ENCODE measurements at regions not wholly inside any gene's neighbourhood (a gene's known extent, or its start where the extent isn't known, plus 50 kb on each side); places are given as distances from the start of the nearest gene placed in this dataset.

DNA sequence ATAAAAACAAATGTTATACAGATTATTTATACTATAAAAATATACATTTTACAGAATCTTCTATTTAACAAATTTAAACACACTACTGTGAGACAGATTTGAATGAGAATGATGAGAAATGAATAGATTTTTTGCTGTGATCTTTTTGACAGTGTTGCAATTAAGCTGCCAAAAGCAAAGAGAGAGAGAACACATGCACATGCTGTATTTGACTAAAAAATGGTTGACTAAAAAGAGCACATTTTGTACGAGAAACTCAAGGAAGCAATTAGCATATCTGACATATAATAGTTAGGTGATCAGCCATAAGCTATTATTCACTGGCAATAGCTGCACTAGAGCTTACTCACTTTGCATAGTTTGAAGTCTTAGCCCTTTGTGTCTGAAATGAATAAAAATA, 115.8 kb downstream of the SYT10 start:
- H3K4me1 Mint-ChIP-seq, result no peaks in the 10 kb centered on the region
- no peak overlapping the region for H3K4me3 Mint-ChIP-seq
- no peak for DNase-seq
- POLR2A ChIA-PET, result no interaction called here
- no peak overlapping the region for H3K27ac Mint-ChIP-seq
- H3K9me3 Mint-ChIP-seq, result peaks cover 0 to 3% (median 0%) of the 10 kb centered on the region in 9 donors
- no peak for ATAC-seq
- H3K27me3 Mint-ChIP-seq, result no peaks in the 10 kb centered on the region
- H3K36me3 Mint-ChIP-seq, result no peaks in the 10 kb centered on the region

DNA sequence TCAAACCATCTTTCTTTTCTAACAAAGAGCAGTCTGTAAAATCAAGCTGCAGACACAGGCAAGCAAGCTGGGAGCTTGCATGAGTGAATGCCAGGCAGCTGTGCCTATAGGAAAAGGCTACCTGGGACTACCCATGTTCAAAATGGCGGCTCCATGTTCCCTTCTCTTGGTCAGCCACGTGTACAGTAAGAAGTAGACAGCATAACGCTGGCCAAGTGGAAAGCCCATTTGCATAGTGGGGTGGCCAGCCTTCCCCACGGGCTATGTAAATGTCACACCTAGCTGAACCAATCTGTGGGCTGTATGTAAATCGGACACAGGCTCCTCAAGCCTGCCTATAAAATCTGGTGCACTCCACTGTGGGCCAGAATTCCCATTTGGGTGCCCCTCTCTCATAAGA, 117.1 kb downstream of the SYT10 start:
- Mint-ChIP-seq H3K9me3 (peaks cover 0 to 6% (median 0%) of the 10 kb centered on the region in 9 donors), H3K27me3 (no peaks in the 10 kb centered on the region), H3K27ac (no peak overlapping the region), H3K4me3 (no peak overlapping the region), H3K4me1 (no peaks in the 10 kb centered on the region), H3K36me3 (no peaks in the 10 kb centered on the region)
- POLR2A ChIA-PET, result no interaction called here
- no peak for ATAC-seq
- no peak for DNase-seq

DNA sequence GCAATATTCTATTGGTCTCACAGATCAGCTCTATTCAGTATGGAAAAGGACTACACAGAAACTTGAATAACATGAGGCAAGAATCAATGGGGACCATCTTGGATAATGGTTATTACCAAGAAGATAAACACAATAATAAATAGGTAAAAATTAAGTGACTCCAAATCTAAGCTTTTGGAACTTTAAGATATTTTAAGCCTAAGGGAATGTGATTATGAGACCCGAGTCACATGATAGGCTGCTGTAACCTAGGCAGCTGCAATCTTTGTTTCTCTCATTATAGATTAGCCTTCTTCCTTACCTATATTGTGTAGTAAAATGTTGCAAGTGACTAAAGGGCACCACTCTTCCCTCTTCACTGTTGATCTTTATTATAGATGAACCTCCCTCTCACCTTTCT, 121.9 kb downstream of the SYT10 start:
- DNase-seq (no peak), ATAC-seq (no peak)
- Mint-ChIP-seq H3K36me3 (no peaks in the 10 kb centered on the region), H3K27me3 (no peaks in the 10 kb centered on the region), H3K9me3 (peaks cover 0 to 10% (median 0%) of the 10 kb centered on the region in 9 donors), H3K27ac (no peak overlapping the region), H3K4me3 (no peak overlapping the region), H3K4me1 (no peaks in the 10 kb centered on the region)
- POLR2A ChIA-PET, result no interaction called here

DNA sequence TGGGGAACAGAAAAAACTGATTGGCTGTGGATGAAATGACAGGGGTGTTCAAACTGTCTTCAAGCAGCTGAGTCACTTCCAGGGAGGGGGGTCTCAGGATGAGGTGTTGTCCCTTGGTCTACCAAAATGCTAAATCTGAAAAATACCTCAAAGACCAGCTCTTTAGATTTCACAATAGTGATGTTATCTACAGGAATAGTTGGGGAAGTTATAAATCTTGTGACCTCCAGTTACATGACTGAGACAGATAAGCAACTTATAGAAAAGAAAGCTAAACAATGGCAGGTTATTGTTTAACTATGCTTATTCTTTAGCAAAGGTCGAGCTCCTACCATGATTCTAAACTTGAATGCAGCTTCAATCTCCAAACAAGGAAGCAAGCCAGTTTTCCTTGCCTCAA, 125.4 kb downstream of the SYT10 start:
- ATAC-seq (no peak), DNase-seq (no peak)
- Mint-ChIP-seq H3K4me1 (no peaks in the 10 kb centered on the region), H3K36me3 (no peaks in the 10 kb centered on the region), H3K27me3 (peaks cover 0 to 1% (median 0%) of the 10 kb centered on the region in 5 donors), H3K27ac (no peak overlapping the region), H3K4me3 (no peak overlapping the region), H3K9me3 (peaks cover 0 to 18% (median 5%) of the 10 kb centered on the region in 9 donors)
- POLR2A ChIA-PET, result no interaction called here

DNA sequence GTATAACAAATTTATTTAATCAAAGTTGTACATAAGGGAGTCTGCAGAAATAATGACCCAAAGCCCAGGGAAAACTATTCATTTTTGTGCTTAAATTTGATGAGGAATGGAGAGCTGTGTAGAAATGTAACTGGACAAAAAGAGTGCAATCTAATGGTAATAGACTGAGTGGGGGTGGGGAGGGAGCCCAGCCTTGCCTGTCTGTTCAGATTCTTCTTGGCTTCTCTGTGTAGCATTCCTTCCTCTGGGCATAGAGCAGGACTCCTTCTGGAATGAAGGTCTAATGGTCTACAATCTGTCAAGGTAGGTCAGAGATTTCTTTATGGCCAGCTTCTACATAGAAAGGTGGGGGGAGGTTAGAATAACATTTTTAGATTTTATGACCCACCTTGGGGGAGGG, 126.1 kb downstream of the SYT10 start:
- H3K4me3 Mint-ChIP-seq, result no peak overlapping the region
- H3K27ac Mint-ChIP-seq, result no peak overlapping the region
- no peaks in the 10 kb centered on the region for H3K4me1 Mint-ChIP-seq
- no peaks in the 10 kb centered on the region for H3K36me3 Mint-ChIP-seq
- DNase-seq, result no peak
- no peak for ATAC-seq
- peaks cover 0 to 25% (median 6%) of the 10 kb centered on the region in 9 donors for H3K9me3 Mint-ChIP-seq
- POLR2A ChIA-PET, result no interaction called here
- peaks cover 0 to 4% (median 0%) of the 10 kb centered on the region in 5 donors for H3K27me3 Mint-ChIP-seq

DNA sequence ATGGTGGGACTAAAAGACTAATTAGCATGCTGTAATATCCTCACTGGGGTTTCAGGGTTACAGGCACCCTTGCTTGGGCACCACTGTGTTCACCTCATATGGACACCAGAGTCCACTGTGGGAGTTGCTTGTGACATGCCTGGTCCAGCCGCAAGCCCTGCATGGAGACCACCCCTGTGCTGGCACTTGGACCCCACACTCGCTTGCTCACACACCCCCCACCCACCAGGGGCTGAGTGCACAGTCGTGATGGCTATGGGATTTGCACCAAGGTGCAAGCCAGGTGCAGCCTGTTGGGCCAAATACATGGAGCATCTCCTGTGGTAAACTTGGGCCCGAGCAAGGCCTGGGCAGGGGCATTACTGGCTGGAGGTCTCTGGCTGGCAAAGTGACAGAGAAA, 129.1 kb downstream of the SYT10 start:
- H3K4me3 Mint-ChIP-seq, result no peak overlapping the region
- H3K4me1 Mint-ChIP-seq, result no peaks in the 10 kb centered on the region
- no peaks in the 10 kb centered on the region for H3K36me3 Mint-ChIP-seq
- DNase-seq (no peak), ATAC-seq (no peak)
- peaks cover 0 to 19% (median 5%) of the 10 kb centered on the region in 9 donors for H3K9me3 Mint-ChIP-seq
- H3K27ac Mint-ChIP-seq, result no peak overlapping the region
- peaks cover 0 to 4% (median 0%) of the 10 kb centered on the region in 5 donors for H3K27me3 Mint-ChIP-seq
- POLR2A ChIA-PET, result no interaction called here

DNA sequence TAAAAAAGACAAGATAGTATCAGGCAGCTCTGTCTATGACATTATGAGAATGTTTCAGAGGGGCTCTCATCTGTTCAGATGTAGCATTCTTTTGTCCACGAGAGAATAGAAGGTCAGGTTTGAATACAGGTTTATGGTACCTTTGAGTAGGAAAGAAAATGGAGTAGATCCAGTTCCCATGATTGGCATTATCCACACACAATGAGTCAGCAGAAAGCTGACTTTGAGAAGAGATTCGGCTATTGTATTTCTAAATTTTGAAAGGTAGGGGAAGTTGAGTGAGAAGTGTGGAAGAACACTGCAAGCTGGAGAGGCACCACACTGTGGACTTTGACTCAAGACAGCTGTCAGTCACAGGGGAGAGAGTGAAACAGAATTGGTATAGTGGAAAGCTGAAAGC, 135.4 kb downstream of the SYT10 start:
- ATAC-seq, result no peak
- Mint-ChIP-seq H3K27ac (no peak overlapping the region), H3K27me3 (peaks cover 0 to 4% (median 0%) of the 10 kb centered on the region in 5 donors), H3K4me3 (no peak overlapping the region), H3K9me3 (peaks cover 6 to 25% (median 8%) of the 10 kb centered on the region in 9 donors), H3K36me3 (peaks cover 0 to under 1% (median 0%) of the 10 kb centered on the region in 3 donors), H3K4me1 (no peaks in the 10 kb centered on the region)
- DNase-seq, result no peak
- POLR2A ChIA-PET, result no interaction called here

DNA sequence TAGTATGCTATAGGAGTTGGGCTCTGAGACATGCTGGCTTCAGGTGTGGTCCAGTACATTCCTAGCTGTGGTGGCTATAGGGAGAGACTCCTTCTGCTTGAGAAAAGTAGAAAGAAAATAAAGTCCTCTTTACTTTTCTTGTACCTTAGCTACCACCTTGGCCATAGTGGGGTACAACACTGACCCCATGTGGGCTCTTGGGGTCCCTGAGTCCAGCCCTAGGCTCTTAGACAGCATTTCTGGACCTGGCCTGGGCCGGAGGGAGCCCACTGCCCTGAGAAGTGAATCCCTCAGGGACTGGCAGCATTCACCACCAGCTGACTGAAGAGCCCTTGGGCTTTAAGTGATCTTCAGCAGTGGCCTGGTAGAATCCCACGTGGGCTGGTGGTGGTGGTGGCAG, 143.1 kb downstream of the SYT10 start:
- Mint-ChIP-seq H3K9me3 (peaks cover 4 to 50% (median 19%) of the 10 kb centered on the region in 9 donors), H3K27ac (no peak overlapping the region), H3K4me3 (no peak overlapping the region), H3K36me3 (peaks cover 0 to 19% (median 0%) of the 10 kb centered on the region in 3 donors), H3K27me3 (no peaks in the 10 kb centered on the region), H3K4me1 (no peaks in the 10 kb centered on the region)
- POLR2A ChIA-PET, result no interaction called here
- ATAC-seq (no peak), DNase-seq (no peak)

DNA sequence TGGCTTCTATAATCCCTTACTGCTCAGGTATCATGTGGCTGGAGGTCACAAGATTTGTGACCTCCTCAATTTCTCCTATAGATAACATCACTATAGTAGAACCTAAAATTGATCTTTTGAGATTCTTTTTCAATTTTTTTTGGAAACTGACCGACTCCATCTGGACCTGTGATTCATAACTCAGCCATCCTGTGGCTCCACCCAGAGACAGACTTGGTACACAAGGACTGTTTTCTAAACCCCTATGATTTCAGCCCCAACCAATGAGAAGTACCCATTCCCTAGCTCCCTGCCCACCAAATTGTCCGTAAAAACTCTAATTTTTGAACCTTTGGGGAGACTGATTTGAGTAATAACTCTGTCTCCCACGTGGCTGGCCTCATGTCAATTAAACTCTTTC, 148.9 kb downstream of the SYT10 start:
- Mint-ChIP-seq H3K4me1 (no peaks in the 10 kb centered on the region), H3K27ac (no peak overlapping the region), H3K9me3 (peaks cover 0 to 25% (median 4%) of the 10 kb centered on the region in 9 donors), H3K27me3 (peaks cover 0 to 3% (median 0%) of the 10 kb centered on the region in 5 donors), H3K36me3 (no peaks in the 10 kb centered on the region), H3K4me3 (no peak overlapping the region)
- no peak for DNase-seq
- POLR2A ChIA-PET, result no interaction called here
- no peak for ATAC-seq

DNA sequence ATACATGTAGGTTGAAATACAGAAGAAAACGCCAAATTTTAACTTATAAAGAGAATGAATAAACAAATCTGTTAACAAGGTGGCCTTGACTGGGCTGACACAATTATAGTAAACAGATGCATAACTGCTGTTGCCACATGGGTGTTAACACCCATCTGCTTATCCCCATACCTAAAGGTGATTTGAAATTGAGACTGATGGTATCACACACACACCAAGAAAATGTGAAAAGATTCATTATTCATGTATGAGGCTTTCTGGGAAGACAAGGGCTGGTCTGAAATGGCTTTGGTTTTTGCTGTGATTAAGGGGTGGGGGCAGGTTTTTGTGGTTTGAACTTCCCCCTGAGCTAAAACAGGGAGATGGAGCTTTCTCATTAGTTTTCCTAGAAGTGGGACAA, 156.6 kb downstream of the SYT10 start:
- POLR2A ChIA-PET, result no interaction called here
- no peak for DNase-seq
- Mint-ChIP-seq H3K9me3 (peaks cover 14 to 45% (median 29%) of the 10 kb centered on the region in 9 donors), H3K27ac (no peak overlapping the region), H3K36me3 (peaks cover 0 to 21% (median 4%) of the 10 kb centered on the region in 3 donors), H3K4me3 (no peak overlapping the region), H3K27me3 (no peaks in the 10 kb centered on the region), H3K4me1 (no peaks in the 10 kb centered on the region)
- ATAC-seq, result no peak

DNA sequence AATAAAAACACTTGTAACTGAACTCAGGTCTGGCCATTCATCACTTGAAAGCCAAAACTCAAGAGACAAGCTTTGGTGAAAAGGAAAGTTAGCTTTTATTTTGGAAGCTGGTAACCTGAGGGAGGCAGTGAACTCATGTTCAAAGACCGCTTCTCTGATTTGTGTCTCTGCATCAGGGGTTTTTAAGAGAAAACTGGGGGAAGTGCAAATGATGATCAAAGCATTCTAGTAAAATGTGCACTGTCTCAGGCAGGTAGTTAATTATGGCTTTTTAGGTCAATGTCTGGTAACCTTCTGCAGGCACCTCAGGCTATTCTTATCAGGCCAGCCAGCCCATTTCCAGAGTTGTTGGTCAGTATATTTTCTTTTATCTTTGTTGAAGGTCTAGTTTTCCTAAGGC, 162.2 kb downstream of the SYT10 start:
- no peaks in the 10 kb centered on the region for H3K4me1 Mint-ChIP-seq
- H3K9me3 Mint-ChIP-seq, result peaks cover 5 to 76% (median 34%) of the 10 kb centered on the region in 9 donors
- no peaks in the 10 kb centered on the region for H3K27me3 Mint-ChIP-seq
- ATAC-seq (no peak), DNase-seq (no peak)
- peaks cover 0 to 27% (median 4%) of the 10 kb centered on the region in 3 donors for H3K36me3 Mint-ChIP-seq
- POLR2A ChIA-PET, result no interaction called here
- H3K27ac Mint-ChIP-seq, result no peak overlapping the region
- no peak overlapping the region for H3K4me3 Mint-ChIP-seq

DNA sequence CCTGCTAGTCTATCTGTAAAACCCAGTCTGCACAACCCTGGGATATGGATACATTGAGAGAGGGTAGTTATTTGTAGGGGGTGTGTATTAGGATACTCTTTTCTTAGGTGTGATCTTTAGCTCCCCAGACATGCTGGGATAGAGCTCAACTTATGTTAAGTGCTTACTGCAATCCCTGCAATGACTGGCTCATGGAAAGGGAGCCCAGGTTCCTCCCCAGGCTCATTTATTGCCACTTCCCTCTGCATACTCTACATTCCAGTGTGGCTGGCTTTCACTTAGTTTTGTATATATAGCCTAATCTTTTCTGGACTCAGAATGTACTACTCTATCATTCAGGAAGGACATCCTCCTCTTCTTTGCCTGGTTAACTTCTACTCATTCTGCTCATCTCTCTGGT, 172.0 kb downstream of the SYT10 start:
- H3K27ac Mint-ChIP-seq, result no peak overlapping the region
- POLR2A ChIA-PET, result no interaction called here
- peaks cover 0 to 13% (median 4%) of the 10 kb centered on the region in 9 donors for H3K9me3 Mint-ChIP-seq
- H3K4me1 Mint-ChIP-seq, result peaks cover 0 to under 1% (median 0%) of the 10 kb centered on the region in 4 donors
- DNase-seq (no peak), ATAC-seq (no peak)
- peaks cover 0 to 5% (median 0%) of the 10 kb centered on the region in 5 donors for H3K27me3 Mint-ChIP-seq
- no peak overlapping the region for H3K4me3 Mint-ChIP-seq
- H3K36me3 Mint-ChIP-seq, result no peaks in the 10 kb centered on the region

DNA sequence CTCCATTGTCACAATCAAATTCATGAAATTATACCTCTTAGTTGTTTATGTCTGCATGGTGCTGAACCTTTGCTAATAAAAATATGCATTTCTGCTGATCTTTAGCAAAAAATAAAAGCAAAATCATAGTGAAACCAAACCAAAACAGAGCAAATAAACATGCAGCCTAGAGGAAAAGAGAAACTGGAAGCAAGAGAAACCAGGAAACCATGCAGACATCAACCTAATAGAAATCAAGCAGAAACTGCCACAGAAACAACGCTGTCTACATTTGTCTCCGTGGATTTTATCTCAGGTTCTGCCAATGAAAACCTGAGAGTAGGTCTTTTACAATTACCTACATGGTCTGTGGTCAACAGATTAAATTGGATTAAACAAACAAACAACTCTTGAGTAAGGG, 173.7 kb downstream of the SYT10 start:
- ATAC-seq, result no peak
- Mint-ChIP-seq H3K36me3 (no peaks in the 10 kb centered on the region), H3K4me3 (no peak overlapping the region), H3K4me1 (peaks cover 0 to 2% (median 0%) of the 10 kb centered on the region in 4 donors), H3K9me3 (peaks cover 0 to 12% (median 0%) of the 10 kb centered on the region in 9 donors), H3K27me3 (peaks cover 0 to 5% (median 0%) of the 10 kb centered on the region in 5 donors), H3K27ac (no peak overlapping the region)
- POLR2A ChIA-PET, result no interaction called here
- DNase-seq, result no peak

DNA sequence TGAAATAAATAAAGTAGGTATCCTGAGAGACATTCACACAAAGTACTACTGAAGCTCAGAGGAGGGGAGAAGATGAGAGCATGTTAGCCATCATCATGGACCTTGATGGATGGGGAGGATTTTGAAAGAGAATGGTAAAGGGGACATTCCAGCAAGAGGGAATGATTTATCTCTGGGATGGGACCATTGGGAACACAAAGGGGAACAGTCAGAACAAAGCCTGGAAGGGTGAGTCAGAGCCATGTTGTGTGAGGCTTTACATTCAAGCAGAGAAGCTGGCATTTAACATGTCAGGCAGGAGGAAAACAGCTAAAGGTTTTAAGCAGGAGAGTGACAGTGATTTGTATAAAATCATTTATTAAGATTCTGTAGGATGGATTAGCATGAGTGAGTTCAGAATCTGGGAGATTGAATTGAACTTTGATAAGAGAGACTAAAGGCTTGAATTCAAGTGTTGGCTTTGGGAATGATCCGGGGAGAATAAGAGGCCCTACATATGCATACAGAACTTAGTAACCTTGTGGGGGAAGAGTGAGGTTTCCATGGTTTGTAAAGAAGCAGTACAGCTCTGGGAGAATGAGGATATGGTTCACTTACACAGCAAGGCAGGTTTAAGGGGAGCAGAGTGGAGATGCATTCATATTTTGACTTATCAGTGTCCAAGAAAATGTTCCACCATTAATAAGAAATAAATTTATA, 174.4 kb downstream of the SYT10 start:
- H3K4me3 Mint-ChIP-seq, result no peak overlapping the region
- no peak for DNase-seq
- ATAC-seq, result no peak
- POLR2A ChIA-PET, result no interaction called here
- peaks cover 0 to 5% (median 0%) of the 10 kb centered on the region in 5 donors for H3K27me3 Mint-ChIP-seq
- peaks cover 0 to 12% (median 0%) of the 10 kb centered on the region in 9 donors for H3K9me3 Mint-ChIP-seq
- peaks cover 0 to 2% (median 0%) of the 10 kb centered on the region in 4 donors for H3K4me1 Mint-ChIP-seq
- H3K36me3 Mint-ChIP-seq, result no peaks in the 10 kb centered on the region
- H3K27ac Mint-ChIP-seq, result no peak overlapping the region

Measured in naive thymus-derived CD8-positive, alpha-beta T cell (primary cell).